Fibroblast of villous mesenchyme (primary cell): ENCODE measurements at regions not wholly inside any gene's neighbourhood (a gene's known extent, or its start where the extent isn't known, plus 50 kb on each side); places are given as distances from the start of the nearest gene placed in this dataset.

ENCODE experiments used
- DNase-seq: peaks from one replicate; pipeline ENCODE4 v3.0.0-alpha.2; 2010; ENCODE audit warnings: low read depth
- H3K4me3 ChIP-seq: 2 replicates; pipeline ENCODE4 v1.5.1; 2011; ENCODE audit warnings: low read depth, mild to moderate bottlenecking, low read length
- CTCF ChIP-seq: IDR thresholded peaks from 2 replicates; pipeline ENCODE4 v1.5.1; 2012; ENCODE audit warnings: low read depth, mild to moderate bottlenecking, low read length; ENCODE audit not compliant: insufficient read depth

- DNase-seq: no peak
- H3K4me3 ChIP-seq: no peak overlapping the region
- TF ChIP-seq CTCF: no peak
Observed at GRCh38 chr12:83622205-83622604, 935.5 kb downstream of the TMTC2 start.

- no peak for DNase-seq
- no peak for TF ChIP-seq CTCF
- H3K4me3 ChIP-seq: no peak overlapping the region
Observed at GRCh38 chr12:83619973-83620372, 933.3 kb downstream of the TMTC2 start.

- TF ChIP-seq CTCF: no peak
- H3K4me3 ChIP-seq: no peak overlapping the region
- no peak for DNase-seq
Observed at GRCh38 chr12:83615152-83615551, 928.4 kb downstream of the TMTC2 start.

GRCh38 chr12:83613586-83614110 is 926.9 kb downstream of the TMTC2 start:
- no peak overlapping the region for H3K4me3 ChIP-seq
- TF ChIP-seq CTCF: no peak
- no peak for DNase-seq

- DNase-seq: no peak
- H3K4me3 ChIP-seq: no peak overlapping the region
- no peak for TF ChIP-seq CTCF
Observed at GRCh38 chr12:83603106-83603505, 916.4 kb downstream of the TMTC2 start.

- no peak for TF ChIP-seq CTCF
- no peak for DNase-seq
- H3K4me3 ChIP-seq: no peak overlapping the region
Observed at GRCh38 chr12:83575326-83575725, 888.6 kb downstream of the TMTC2 start.

- no peak for DNase-seq
- TF ChIP-seq CTCF: no peak
- no peak overlapping the region for H3K4me3 ChIP-seq
Observed at GRCh38 chr12:83574142-83574541, 887.4 kb downstream of the TMTC2 start.
